Mesenchymal stem cell (in vitro differentiated cells and primary cell): ENCODE measurements at regions not wholly inside any gene's neighbourhood (a gene's known extent, or its start where the extent isn't known, plus 50 kb on each side); places are given as distances from the start of the nearest gene placed in this dataset.

ENCODE experiments used
- DNase-seq: peaks from one replicate; pipeline ENCODE4 v3.0.0-alpha.2; 2013
- H2AFZ ChIP-seq: one replicate; pipeline ENCODE4 v1.6.1; 2013; ENCODE audit warnings: low read depth, mild to moderate bottlenecking, control low read depth, inconsistent platforms, low read length, moderate library complexity
- H2AK5ac ChIP-seq: 2 replicates; pipeline ENCODE4 v1.6.1; 2013; ENCODE audit warnings: low read length, moderate library complexity, mild to moderate bottlenecking, inconsistent platforms; ENCODE audit not compliant: severe bottlenecking
- H2BK120ac ChIP-seq: one replicate; pipeline ENCODE4 v1.6.1; 2013; ENCODE audit warnings: low read depth, mild to moderate bottlenecking, inconsistent platforms, low read length, moderate library complexity
- H2BK12ac ChIP-seq, 2 experiments: one replicate each; pipeline ENCODE4 v1.6.1; 2013; ENCODE audit warnings: inconsistent platforms in 2 of 2, low read length in 2 of 2, mild to moderate bottlenecking in 2 of 2, moderate library complexity in 2 of 2, control low read depth in 1 of 2
- H2BK15ac ChIP-seq: one replicate; pipeline ENCODE4 v1.6.1; 2013; ENCODE audit warnings: mild to moderate bottlenecking, low read depth, inconsistent platforms; ENCODE audit not compliant: poor library complexity, severe bottlenecking
- H2BK5ac ChIP-seq: 2 replicates; pipeline ENCODE4 v1.6.1; 2013; ENCODE audit warnings: low read depth, mild to moderate bottlenecking, low read length, control low read depth, inconsistent platforms; ENCODE audit not compliant: poor library complexity, severe bottlenecking
- H3K14ac ChIP-seq, 2 experiments: one replicate each; pipeline ENCODE4 v1.6.1; 2013; ENCODE audit warnings: inconsistent platforms in 2 of 2, low read length in 2 of 2, control low read depth in 1 of 2, mild to moderate bottlenecking in 1 of 2, moderate library complexity in 1 of 2
- H3K18ac ChIP-seq, 2 experiments: one replicate each; pipeline ENCODE4 v1.6.1; 2013; ENCODE audit warnings: inconsistent platforms in 2 of 2, low read length in 2 of 2, control low read depth in 1 of 2, low read depth in 1 of 2, mild to moderate bottlenecking in 1 of 2
- H3K23ac ChIP-seq, 2 experiments: one replicate each; pipeline ENCODE4 v1.6.1; 2013; ENCODE audit warnings: inconsistent platforms in 2 of 2, low read length in 2 of 2, mild to moderate bottlenecking in 2 of 2, moderate library complexity in 2 of 2, control low read depth in 1 of 2
- H3K27ac ChIP-seq: 2 replicates; pipeline ENCODE4 v1.5.1; 2013; ENCODE audit warnings: mild to moderate bottlenecking, moderate library complexity, low read length, control low read depth, inconsistent platforms; ENCODE audit not compliant: poor library complexity, severe bottlenecking
- H3K27me3 ChIP-seq, 2 experiments: 2 replicates each; pipeline versions ENCODE4 v1.6.1 to v1.7.0; 2013; ENCODE audit warnings: low read length in 2 of 2, mild to moderate bottlenecking in 2 of 2, moderate library complexity in 2 of 2, control low read depth in 1 of 2, inconsistent platforms in 1 of 2; ENCODE audit not compliant: control insufficient read depth in 1 of 2, insufficient read depth in 1 of 2
- H3K36me3 ChIP-seq, 2 experiments: 2 replicates each; pipeline versions ENCODE4 v1.6.1 to v1.7.0; 2013; ENCODE audit warnings: low read length in 2 of 2, control low read depth in 1 of 2, inconsistent platforms in 1 of 2, low read depth in 1 of 2, mild to moderate bottlenecking in 1 of 2; ENCODE audit not compliant: insufficient read depth in 2 of 2, control insufficient read depth in 1 of 2
- H3K4ac ChIP-seq, 2 experiments: one replicate each; pipeline ENCODE4 v1.6.1; 2013; ENCODE audit warnings: inconsistent platforms in 2 of 2, low read length in 2 of 2, mild to moderate bottlenecking in 2 of 2, moderate library complexity in 2 of 2, control low read depth in 1 of 2, low read depth in 1 of 2
- H3K4me1 ChIP-seq: 2 replicates; pipeline ENCODE4 v1.6.1; 2013; ENCODE audit warnings: low read depth, low read length, control low read depth; ENCODE audit not compliant: control insufficient read depth, insufficient read depth
- H3K4me2 ChIP-seq: 2 replicates; pipeline ENCODE4 v1.6.1; 2013; ENCODE audit warnings: low read length, mild to moderate bottlenecking, inconsistent platforms; ENCODE audit not compliant: poor library complexity, severe bottlenecking
- H3K4me3 ChIP-seq, 2 experiments: 2 replicates each; pipeline versions ENCODE4 v1.5.1 to v1.7.0; 2013; ENCODE audit warnings: low read length in 2 of 2, mild to moderate bottlenecking in 2 of 2, control low read depth in 1 of 2, low read depth in 1 of 2; ENCODE audit not compliant: insufficient read depth in 1 of 2
- H3K79me1 ChIP-seq: replicated peaks from 2 replicates; pipeline ENCODE4 v1.6.1; 2013; ENCODE audit warnings: mild to moderate bottlenecking, control low read depth, low read length, inconsistent platforms; ENCODE audit not compliant: poor library complexity, severe bottlenecking
- H3K9ac ChIP-seq: 2 replicates; pipeline ENCODE4 v1.7.0; 2013; ENCODE audit warnings: mild to moderate bottlenecking, low read length, moderate library complexity
- H3K9me3 ChIP-seq: 2 replicates; pipeline ENCODE4 v1.7.0; 2013; ENCODE audit warnings: mild to moderate bottlenecking, low read length; ENCODE audit not compliant: control insufficient read depth
- H4K8ac ChIP-seq: one replicate; pipeline ENCODE4 v1.6.1; 2013; ENCODE audit warnings: inconsistent platforms, mild to moderate bottlenecking, low read length, moderate library complexity
- H4K91ac ChIP-seq: one replicate; pipeline ENCODE4 v1.6.1; 2013; ENCODE audit warnings: mild to moderate bottlenecking, low read length, inconsistent platforms
- WGBS: methylation state at CpG from one replicate; pipeline ENCODE4 v1.1.7; 2013; ENCODE audit warnings: mixed read lengths; 5-methylcytosine and 5-hydroxymethylcytosine counted together

GRCh38 chr2:12060886-12061285, 314.5 kb downstream of the LPIN1 start:
- no peak overlapping the region for H3K4me3 ChIP-seq
- no peak overlapping the region for H2BK12ac ChIP-seq
- H3K9ac ChIP-seq = no peak overlapping the region
- no peak overlapping the region for H3K4ac ChIP-seq
- H3K27me3 ChIP-seq = peaks cover 0 to 10% of the 10 kb centered on the region in 2 experiments
- H2BK5ac ChIP-seq = no peak overlapping the region
- 62% methylated on average over 5 of the region's 5 CpGs for WGBS
- no peak overlapping the region for H2AFZ ChIP-seq
- no peaks in the 10 kb centered on the region for H3K79me1 ChIP-seq
- no peak overlapping the region for H3K18ac ChIP-seq
- no peak overlapping the region for H3K14ac ChIP-seq
- H3K23ac ChIP-seq = no peak overlapping the region
- peaks cover 9% of the 10 kb centered on the region for H3K9me3 ChIP-seq
- no peak overlapping the region for H2BK120ac ChIP-seq
- H3K36me3 ChIP-seq = no peaks in the 10 kb centered on the region
- H2AK5ac ChIP-seq = no peak overlapping the region
- no peak overlapping the region for H3K27ac ChIP-seq
- H3K4me2 ChIP-seq = no peak overlapping the region
- peak; percentile 6 for DNase-seq
- no peak overlapping the region for H2BK15ac ChIP-seq
- peaks cover 10% of the 10 kb centered on the region for H3K4me1 ChIP-seq
- H4K91ac ChIP-seq = no peak overlapping the region
- no peak overlapping the region for H4K8ac ChIP-seq

- H3K14ac ChIP-seq = no peak overlapping the region
These were observed 315.0 kb downstream of the LPIN1 start for GRCh38 chr2:12061286-12062052.

GRCh38 chr2:12062053-12062395, 315.6 kb downstream of the LPIN1 start:
- no peak overlapping the region for H4K91ac ChIP-seq
- H2AFZ ChIP-seq = no peak overlapping the region
- H3K36me3 ChIP-seq = no peaks in the 10 kb centered on the region
- no peak overlapping the region for H2BK12ac ChIP-seq
- no peak overlapping the region for H2AK5ac ChIP-seq
- no peak overlapping the region for H2BK120ac ChIP-seq
- DNase-seq = no peak
- peaks cover 9% of the 10 kb centered on the region for H3K4me1 ChIP-seq
- H3K23ac ChIP-seq = no peak overlapping the region
- peaks cover 0 to 9% of the 10 kb centered on the region in 2 experiments for H3K27me3 ChIP-seq
- no peak overlapping the region for H3K4me3 ChIP-seq
- H3K4ac ChIP-seq = no peak overlapping the region
- peaks cover 9% of the 10 kb centered on the region for H3K9me3 ChIP-seq
- no CpG with 5 or more reads among the region's 2 CpGs for WGBS
- no peak overlapping the region for H3K27ac ChIP-seq
- H3K18ac ChIP-seq = no peak overlapping the region
- peak overlapping the region; percentile 30 for H4K8ac ChIP-seq
- H2BK15ac ChIP-seq = no peak overlapping the region
- no peak overlapping the region for H3K4me2 ChIP-seq
- H3K79me1 ChIP-seq = no peaks in the 10 kb centered on the region
- no peak overlapping the region for H2BK5ac ChIP-seq
- H3K14ac ChIP-seq = no peak overlapping the region
- no peak overlapping the region for H3K9ac ChIP-seq

More at GRCh38 chr2:12061286-12062052, 315.0 kb downstream of the LPIN1 start:
- no peak overlapping the region for H2BK120ac ChIP-seq
- H3K18ac ChIP-seq = no peak overlapping the region
- H3K79me1 ChIP-seq = no peaks in the 10 kb centered on the region
- WGBS = 100% methylated on average over 1 of the region's 3 CpGs
- H3K4me2 ChIP-seq = no peak overlapping the region
- H2BK12ac ChIP-seq = no peak overlapping the region
- peaks cover 0 to 10% of the 10 kb centered on the region in 2 experiments for H3K27me3 ChIP-seq
- H2AFZ ChIP-seq = no peak overlapping the region
- no peak overlapping the region for H2BK15ac ChIP-seq
- H3K23ac ChIP-seq = no peak overlapping the region
- H2AK5ac ChIP-seq = no peak overlapping the region
- H3K4ac ChIP-seq = no peak overlapping the region
- peaks cover 9% of the 10 kb centered on the region for H3K9me3 ChIP-seq
- H3K36me3 ChIP-seq = no peaks in the 10 kb centered on the region
- H2BK5ac ChIP-seq = no peak overlapping the region
- no peak overlapping the region for H3K27ac ChIP-seq
- peaks cover 10% of the 10 kb centered on the region for H3K4me1 ChIP-seq
- DNase-seq = peak; percentile 37
- H4K8ac ChIP-seq = no peak overlapping the region
- H4K91ac ChIP-seq = no peak overlapping the region
- H3K4me3 ChIP-seq = no peak overlapping the region
- no peak overlapping the region for H3K9ac ChIP-seq

GRCh38 chr2:12063210-12063609, 316.8 kb downstream of the LPIN1 start:
- DNase-seq = no peak
- Histone ChIP-seq H3K4me2 (no peak overlapping the region), H3K4ac (no peak overlapping the region), H2BK120ac (no peak overlapping the region), H4K8ac (no peak overlapping the region), H3K9me3 (peaks cover 9% of the 10 kb centered on the region), H3K36me3 (no peaks in the 10 kb centered on the region), H3K18ac (no peak overlapping the region), H3K23ac (no peak overlapping the region), H2BK5ac (no peak overlapping the region), H3K27ac (no peak overlapping the region), H3K14ac (no peak overlapping the region), H3K9ac (no peak overlapping the region), H2BK12ac (no peak overlapping the region), H3K4me3 (no peak overlapping the region), H2AFZ (no peak overlapping the region), H2AK5ac (no peak overlapping the region), H3K79me1 (no peaks in the 10 kb centered on the region), H3K4me1 (peaks cover 4% of the 10 kb centered on the region), H2BK15ac (no peak overlapping the region), H3K27me3 (peaks cover 0 to 4% of the 10 kb centered on the region in 2 experiments), H4K91ac (no peak overlapping the region)
- WGBS = 96% methylated on average over 4 of the region's 5 CpGs
